ENCODE measurements at regions not wholly inside any gene's neighbourhood (a gene's known extent, or its start where the extent isn't known, plus 50 kb on each side); places are given as distances from the start of the nearest gene placed in this dataset.

DNA sequence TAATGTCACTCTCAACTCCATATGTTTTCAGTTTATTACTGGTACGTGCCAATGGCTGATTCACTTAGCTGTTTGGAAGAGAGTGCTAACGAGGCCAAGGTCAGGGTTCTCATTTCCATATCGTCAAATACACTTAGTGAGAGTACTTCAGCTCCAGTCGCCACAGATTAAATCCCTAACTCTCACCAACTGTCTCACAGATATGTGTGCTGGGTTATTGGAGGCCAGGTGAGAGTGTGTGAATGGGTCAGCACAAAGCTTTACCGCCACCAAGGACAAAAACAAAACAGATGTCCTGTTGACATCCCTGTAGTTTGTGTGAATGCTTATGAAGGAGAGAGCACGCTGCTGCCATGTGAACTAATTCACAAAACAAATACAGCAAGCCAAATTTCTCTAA lies 133.5 kb upstream of the TBL1XR1 start:
- TF ChIP-seq CTCF (IDR thresholded peaks at IDR 0.05) (no peak), POLR2AphosphoS5 (IDR thresholded peaks at IDR 0.05) (no peak), POLR2A (IDR thresholded peaks at IDR 0.05) (no peak), EP300 (IDR thresholded peaks at IDR 0.05) (no peak)
